ENCODE measurements at regions not wholly inside any gene's neighbourhood (a gene's known extent, or its start where the extent isn't known, plus 50 kb on each side); places are given as distances from the start of the nearest gene placed in this dataset.
"Not testable (repeated sequence)": the region's sequence is repeated elsewhere in the genome, so short reads cannot be mapped to it uniquely, and the experiment has no call there.

- DNase-seq: no peak
Measured at GRCh38 chr9:26142631-26143030, 464.4 kb upstream of the TUSC1 start.

GRCh38 chr9:26142201-26142600 lies 464.0 kb upstream of the TUSC1 start:
- DNase-seq: no peak

- DNase-seq: no peak
Measured at GRCh38 chr9:26133537-26133936, 455.3 kb upstream of the TUSC1 start.

GRCh38 chr9:26132746-26133312 lies 454.6 kb upstream of the TUSC1 start:
- no peak for DNase-seq

GRCh38 chr9:26131886-26132285 lies 453.6 kb upstream of the TUSC1 start:
- no peak for DNase-seq

- no peak for DNase-seq
Measured at GRCh38 chr9:26129217-26129616, 451.0 kb upstream of the TUSC1 start.

- no peak for DNase-seq
Measured at GRCh38 chr9:26125693-26126092, 447.4 kb upstream of the TUSC1 start.

GRCh38 chr9:26116085-26116484 lies 437.8 kb upstream of the TUSC1 start:
- not testable (repeated sequence) for DNase-seq

GRCh38 chr9:26112724-26113123 lies 434.5 kb upstream of the TUSC1 start:
- DNase-seq: no peak

GRCh38 chr9:26086396-26086795 lies 408.2 kb upstream of the TUSC1 start:
- DNase-seq: no peak

- no peak for DNase-seq
Measured at GRCh38 chr9:26081847-26082246, 403.6 kb upstream of the TUSC1 start.

- DNase-seq: no peak
Measured at GRCh38 chr9:26078706-26079105, 400.5 kb upstream of the TUSC1 start.

- no peak for DNase-seq
Measured at GRCh38 chr9:26077860-26078259, 399.6 kb upstream of the TUSC1 start.

- no peak for DNase-seq
Measured at GRCh38 chr9:26067608-26068007, 389.4 kb upstream of the TUSC1 start.

GRCh38 chr9:26066237-26066636 lies 388.0 kb upstream of the TUSC1 start:
- DNase-seq: no peak

- DNase-seq: no peak
Measured at GRCh38 chr9:26061948-26062575, 383.8 kb upstream of the TUSC1 start.

- DNase-seq: no peak
Measured at GRCh38 chr9:26058111-26058895, 380.1 kb upstream of the TUSC1 start.

GRCh38 chr9:26057050-26057449 lies 378.8 kb upstream of the TUSC1 start:
- no peak for DNase-seq

- no peak for DNase-seq
Measured at GRCh38 chr9:26054600-26055520, 376.6 kb upstream of the TUSC1 start.

- DNase-seq: no peak
Measured at GRCh38 chr9:26053954-26054353, 375.7 kb upstream of the TUSC1 start.

- no peak for DNase-seq
Measured at GRCh38 chr9:26043431-26043830, 365.2 kb upstream of the TUSC1 start.

- no peak for DNase-seq
Measured at GRCh38 chr9:26034786-26035185, 356.5 kb upstream of the TUSC1 start.

- no peak for DNase-seq
Measured at GRCh38 chr9:26033336-26033735, 355.1 kb upstream of the TUSC1 start.

All from NCI-H345 (cell line).